Peyer's patch (tissue), 4 donors: ENCODE measurements at regions not wholly inside any gene's neighbourhood (a gene's known extent, or its start where the extent isn't known, plus 50 kb on each side); places are given as distances from the start of the nearest gene placed in this dataset.

Experiments
- CTCF ChIP-seq, 6 experiments: fragments of 450-650 bp in 4 of 6; fragments of 200-600 bp in 2 of 6; sonication (generic) in 1 of 6; IDR thresholded peaks; one replicate each; pipeline ENCODE4 v1.5.1; 2017 to 2019; ENCODE audit warnings: antibody characterized with exemption in 6 of 6, mild to moderate bottlenecking in 3 of 6, moderate library complexity in 1 of 6
- POLR2A ChIP-seq, 2 donors: fragments of 450-650 bp; IDR thresholded peaks; one replicate each; pipeline ENCODE4 v1.5.1; 2017; ENCODE audit warnings: antibody characterized with exemption in 2 of 2, mild to moderate bottlenecking in 2 of 2, moderate library complexity in 2 of 2

GRCh38 chr6:25121186-25121585 lies 158.0 kb upstream of the CARMIL1 start:
- TF ChIP-seq CTCF (IDR thresholded peaks at IDR 0.05) (no peak), POLR2A (IDR thresholded peaks at IDR 0.05) (no peak)
